IPS-15b (cell line): ENCODE measurements at regions not wholly inside any gene's neighbourhood (a gene's known extent, or its start where the extent isn't known, plus 50 kb on each side); places are given as distances from the start of the nearest gene placed in this dataset.

Experiments
- H3K27me3 ChIP-seq: one replicate; pipeline ENCODE4 v1.6.1; 2013; ENCODE audit warnings: low read length; ENCODE audit not compliant: control insufficient read depth, insufficient read depth
- H3K36me3 ChIP-seq: one replicate; pipeline ENCODE4 v1.6.1; 2013; ENCODE audit warnings: low read length; ENCODE audit not compliant: control insufficient read depth, insufficient read depth
- H3K4me1 ChIP-seq: one replicate; pipeline ENCODE4 v1.6.1; 2013; ENCODE audit warnings: mild to moderate bottlenecking, low read length; ENCODE audit not compliant: control insufficient read depth, insufficient read depth
- H3K4me3 ChIP-seq: one replicate; pipeline ENCODE4 v1.5.1; 2013; ENCODE audit warnings: low read depth, low read length
- H3K9ac ChIP-seq: one replicate; pipeline ENCODE4 v1.6.1; 2013; ENCODE audit warnings: low read depth, mild to moderate bottlenecking, low read length
- H3K9me3 ChIP-seq: one replicate; pipeline ENCODE4 v1.6.1; 2013; ENCODE audit warnings: mild to moderate bottlenecking, low read length; ENCODE audit not compliant: control insufficient read depth, insufficient read depth

DNA sequence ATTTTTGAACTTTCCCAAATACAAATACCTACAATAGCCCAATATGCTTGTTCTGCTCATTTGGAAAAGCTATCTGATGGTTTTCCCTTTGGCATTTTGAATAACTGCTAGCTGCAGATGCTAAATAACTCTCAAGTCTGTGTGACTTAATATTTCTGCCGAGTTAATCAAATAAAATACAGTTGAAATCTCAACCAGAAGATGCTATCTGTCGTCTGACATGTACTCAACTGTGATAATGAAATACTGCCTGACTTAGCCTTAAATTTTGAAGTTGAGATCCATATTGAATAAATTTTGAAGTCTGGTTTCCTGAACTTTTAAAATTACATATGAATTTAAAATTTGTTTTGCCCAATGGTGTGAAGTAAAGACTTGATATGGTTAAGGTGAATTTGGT is 204.4 kb upstream of the MEX3C start:
- Histone ChIP-seq H3K4me1 (peaks cover 18% of the 10 kb centered on the region), H3K9ac (no peak overlapping the region), H3K4me3 (no peak overlapping the region), H3K27me3 (no peaks in the 10 kb centered on the region), H3K9me3 (no peaks in the 10 kb centered on the region), H3K36me3 (no peaks in the 10 kb centered on the region)

DNA sequence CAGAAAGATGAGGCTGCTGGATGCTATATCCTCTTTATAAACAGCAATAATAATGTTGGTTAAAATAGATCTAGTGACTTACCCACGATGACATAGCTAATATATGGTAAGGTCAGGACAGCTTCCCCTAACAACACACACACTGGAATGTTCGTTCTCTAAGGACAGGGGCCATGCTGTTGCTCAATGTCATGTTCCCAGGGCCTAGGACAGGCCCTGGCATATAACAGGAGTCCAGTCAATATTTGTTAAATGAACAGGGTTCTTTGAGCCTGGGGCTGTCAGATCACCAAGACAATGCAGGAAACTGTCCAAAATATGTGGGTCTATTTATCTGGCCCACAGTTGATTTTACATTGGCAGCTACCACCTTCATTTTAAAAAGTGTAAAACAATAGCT is 207.1 kb upstream of the MEX3C start:
- Histone ChIP-seq H3K4me3 (no peak overlapping the region), H3K9ac (no peak overlapping the region), H3K36me3 (no peaks in the 10 kb centered on the region), H3K4me1 (peaks cover 18% of the 10 kb centered on the region), H3K9me3 (no peaks in the 10 kb centered on the region), H3K27me3 (no peaks in the 10 kb centered on the region)

DNA sequence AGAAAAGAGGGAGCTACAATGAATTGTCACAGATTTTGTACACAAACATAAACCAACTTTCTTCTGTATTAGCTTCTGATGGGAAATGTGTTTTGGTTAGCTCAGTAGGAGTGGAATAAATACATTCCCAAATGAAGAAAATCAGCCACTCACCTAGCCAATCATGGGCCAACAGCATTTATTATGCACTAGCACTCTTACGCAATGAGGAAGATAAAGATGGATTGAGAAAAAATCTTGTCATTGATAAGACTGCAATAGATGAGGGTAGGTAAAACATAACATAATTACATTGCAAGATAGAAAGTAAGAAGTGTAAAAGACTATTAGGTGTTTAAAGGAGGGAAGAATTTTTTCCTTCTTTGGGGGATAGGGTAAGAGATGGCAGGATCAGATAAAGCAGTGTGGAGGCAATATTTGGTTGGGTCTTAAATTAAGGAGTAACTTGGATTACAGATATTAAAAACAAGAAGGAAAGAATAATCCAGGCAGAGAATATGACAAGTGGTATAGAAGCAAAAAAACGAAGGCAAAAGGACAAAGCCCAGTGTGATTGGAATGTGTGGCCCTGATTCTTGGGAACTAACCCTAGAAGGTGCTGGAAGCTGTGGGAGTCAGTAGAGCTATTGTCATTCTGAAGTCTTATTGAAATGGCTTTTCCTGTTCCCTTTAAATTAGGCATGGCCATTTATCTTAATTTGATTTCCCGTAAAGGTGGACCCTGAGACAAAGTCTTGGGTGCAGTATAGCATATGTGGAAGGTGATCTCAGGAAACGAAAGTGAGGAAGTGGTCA is 208.4 kb upstream of the MEX3C start:
- Histone ChIP-seq H3K9ac (no peak overlapping the region), H3K27me3 (no peaks in the 10 kb centered on the region), H3K4me3 (no peak overlapping the region), H3K9me3 (no peaks in the 10 kb centered on the region), H3K4me1 (peaks cover 18% of the 10 kb centered on the region), H3K36me3 (no peaks in the 10 kb centered on the region)

DNA sequence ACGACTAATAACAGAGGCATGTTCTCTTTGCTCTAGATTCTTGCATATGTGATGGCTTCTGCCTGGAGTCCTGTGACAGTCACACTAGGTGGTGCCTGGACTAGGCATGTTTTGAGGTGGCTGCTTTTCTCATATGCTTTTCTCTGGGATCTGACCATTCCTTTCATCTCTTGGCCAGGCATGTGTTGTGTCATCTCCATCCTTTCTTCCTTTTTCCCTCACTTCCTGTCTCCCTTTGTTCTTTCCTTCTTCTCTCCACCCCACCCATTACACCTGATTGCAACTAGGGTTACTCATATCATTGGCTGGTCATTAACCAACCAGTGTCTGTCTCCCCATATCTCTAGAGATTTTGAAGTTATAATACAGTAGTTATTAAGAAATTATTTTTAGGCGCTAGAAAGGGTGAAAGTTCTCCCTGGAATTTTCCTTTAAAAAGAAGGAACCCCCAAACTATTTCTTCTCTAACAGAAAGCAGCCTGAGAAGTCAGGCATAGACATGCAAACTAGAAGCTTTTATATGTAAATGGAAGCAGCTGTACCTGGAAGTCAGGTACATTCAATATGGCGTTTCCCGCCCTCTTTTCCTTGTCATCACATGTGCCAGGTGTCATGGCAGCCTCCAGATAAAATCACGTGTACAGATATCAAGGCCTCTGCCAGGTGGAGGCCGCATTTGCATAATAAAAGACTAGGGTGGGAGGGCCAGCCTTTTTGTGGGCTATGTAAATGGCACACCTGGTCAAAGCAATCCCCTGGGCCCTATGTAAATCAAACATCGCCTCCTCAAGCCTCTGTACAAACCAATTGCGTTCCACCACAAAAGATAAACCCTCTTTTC is 220.4 kb upstream of the MEX3C start:
- Histone ChIP-seq H3K36me3 (no peaks in the 10 kb centered on the region), H3K9me3 (no peaks in the 10 kb centered on the region), H3K4me1 (peaks cover 22% of the 10 kb centered on the region), H3K27me3 (no peaks in the 10 kb centered on the region), H3K9ac (no peak overlapping the region), H3K4me3 (peak overlapping the region; percentile 28)

DNA sequence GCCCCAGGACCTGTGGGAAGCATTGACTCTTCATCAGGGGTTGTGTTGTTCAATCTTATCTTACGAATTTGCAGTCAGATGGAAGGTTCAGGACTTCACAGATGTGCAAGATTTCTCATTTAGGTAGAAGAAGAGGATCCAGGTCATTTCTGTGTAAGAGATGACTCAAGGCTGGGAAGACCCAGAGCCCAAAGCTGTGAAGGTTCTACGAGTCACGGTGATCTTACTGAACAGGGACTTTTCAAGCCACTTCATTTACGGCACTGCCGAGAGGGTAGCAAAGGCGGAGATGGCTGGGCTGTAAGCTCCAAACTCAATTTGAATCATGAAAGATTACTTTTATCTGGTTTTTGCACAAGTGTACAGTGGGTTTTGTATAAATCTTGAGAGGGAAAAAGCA is 228.0 kb upstream of the MEX3C start:
- Histone ChIP-seq H3K27me3 (no peaks in the 10 kb centered on the region), H3K36me3 (no peaks in the 10 kb centered on the region), H3K9me3 (no peaks in the 10 kb centered on the region), H3K4me1 (peaks cover 7% of the 10 kb centered on the region), H3K4me3 (no peak overlapping the region), H3K9ac (no peak overlapping the region)

DNA sequence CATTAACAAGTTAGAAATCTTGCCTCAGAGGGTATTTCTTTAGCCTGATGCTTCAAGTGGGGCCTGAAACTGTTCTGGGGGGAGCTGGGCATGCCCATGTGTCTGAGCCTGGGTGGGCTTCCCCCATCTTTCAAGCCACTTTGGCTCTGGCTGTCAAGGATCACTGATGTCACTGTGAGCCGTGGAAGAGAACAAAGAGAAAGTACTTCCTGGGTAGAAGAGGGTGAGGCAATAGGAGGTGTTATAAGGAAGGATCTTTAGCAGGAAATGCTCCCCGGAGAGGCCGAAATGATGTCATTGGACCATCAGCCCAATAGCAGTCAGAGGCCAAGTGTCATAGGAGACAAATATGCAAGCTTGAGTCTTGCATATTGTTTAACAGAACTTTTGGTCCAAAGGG is 228.4 kb upstream of the MEX3C start:
- Histone ChIP-seq H3K36me3 (no peaks in the 10 kb centered on the region), H3K4me3 (no peak overlapping the region), H3K27me3 (no peaks in the 10 kb centered on the region), H3K9ac (no peak overlapping the region), H3K9me3 (no peaks in the 10 kb centered on the region), H3K4me1 (peaks cover 6% of the 10 kb centered on the region)

DNA sequence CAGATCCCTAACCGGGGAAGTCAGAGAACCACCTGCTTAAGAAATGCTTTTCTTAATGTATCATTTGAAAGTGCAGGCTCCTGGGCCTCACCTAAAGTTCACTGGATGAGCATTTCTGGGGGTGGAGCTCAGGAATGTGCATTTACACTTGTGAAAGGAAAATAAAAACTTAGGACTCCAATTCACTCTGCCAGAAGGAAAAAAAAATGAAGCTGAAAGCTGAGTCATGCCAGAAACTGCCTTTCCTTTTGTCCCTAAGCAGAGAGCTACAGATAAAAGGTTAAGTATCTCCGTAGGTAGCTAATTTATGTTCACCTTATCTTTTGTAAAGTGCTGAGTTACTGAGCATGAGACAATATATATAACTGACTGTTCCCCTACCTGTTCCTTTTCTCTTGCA is 229.5 kb upstream of the MEX3C start:
- H3K9me3 ChIP-seq = no peaks in the 10 kb centered on the region
- H3K9ac ChIP-seq = no peak overlapping the region
- peaks cover 2% of the 10 kb centered on the region for H3K4me1 ChIP-seq

DNA sequence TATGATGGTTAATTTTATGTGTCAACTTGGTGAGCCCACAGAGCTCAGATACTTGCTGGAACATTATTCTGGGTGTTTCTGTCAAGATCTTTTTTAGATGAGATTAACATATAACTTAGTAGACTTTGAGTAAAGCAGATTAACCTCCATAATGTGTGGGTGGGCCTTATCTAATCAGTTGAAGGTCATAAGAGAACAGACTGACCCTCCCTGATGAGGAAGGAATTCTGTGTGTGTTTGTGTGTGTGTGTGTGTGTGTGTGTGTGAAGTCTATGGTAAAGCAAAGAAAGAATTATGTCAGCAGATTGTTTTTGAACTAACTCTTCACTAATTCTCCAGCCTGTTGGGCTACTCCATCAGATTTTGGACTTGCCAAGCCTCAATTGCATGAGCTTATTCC is 232.2 kb upstream of the MEX3C start:
- peaks cover 2% of the 10 kb centered on the region for H3K4me1 ChIP-seq
- no peaks in the 10 kb centered on the region for H3K9me3 ChIP-seq
- H3K4me3 ChIP-seq = no peak overlapping the region
- no peaks in the 10 kb centered on the region for H3K27me3 ChIP-seq
- no peak overlapping the region for H3K9ac ChIP-seq
- no peaks in the 10 kb centered on the region for H3K36me3 ChIP-seq

More for the DNA sequence above, 229.5 kb upstream of the MEX3C start:
- Histone ChIP-seq H3K36me3 (no peaks in the 10 kb centered on the region), H3K4me3 (no peak overlapping the region), H3K27me3 (no peaks in the 10 kb centered on the region)

DNA sequence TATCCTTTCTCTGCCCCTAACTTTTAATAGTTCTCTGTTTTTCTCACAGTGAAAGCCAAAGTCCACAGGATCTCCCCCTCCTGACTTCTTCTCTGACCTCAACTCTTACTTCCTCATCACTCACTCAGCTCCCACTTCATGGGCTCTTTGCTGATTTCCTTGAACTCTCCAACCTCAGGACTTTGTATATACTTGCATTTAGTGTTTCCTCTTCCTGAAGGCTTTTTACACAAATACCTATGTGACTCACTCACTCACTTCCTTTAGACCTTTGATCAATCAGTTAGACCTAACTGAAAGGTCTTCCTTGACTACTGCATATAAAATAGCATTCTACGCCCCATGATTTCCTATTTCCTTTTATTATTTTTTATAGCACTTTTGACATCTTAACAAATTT is 233.1 kb upstream of the MEX3C start:
- Histone ChIP-seq H3K9me3 (no peaks in the 10 kb centered on the region), H3K9ac (no peak overlapping the region), H3K4me3 (no peak overlapping the region), H3K4me1 (peaks cover 2% of the 10 kb centered on the region), H3K36me3 (no peaks in the 10 kb centered on the region), H3K27me3 (no peaks in the 10 kb centered on the region)

DNA sequence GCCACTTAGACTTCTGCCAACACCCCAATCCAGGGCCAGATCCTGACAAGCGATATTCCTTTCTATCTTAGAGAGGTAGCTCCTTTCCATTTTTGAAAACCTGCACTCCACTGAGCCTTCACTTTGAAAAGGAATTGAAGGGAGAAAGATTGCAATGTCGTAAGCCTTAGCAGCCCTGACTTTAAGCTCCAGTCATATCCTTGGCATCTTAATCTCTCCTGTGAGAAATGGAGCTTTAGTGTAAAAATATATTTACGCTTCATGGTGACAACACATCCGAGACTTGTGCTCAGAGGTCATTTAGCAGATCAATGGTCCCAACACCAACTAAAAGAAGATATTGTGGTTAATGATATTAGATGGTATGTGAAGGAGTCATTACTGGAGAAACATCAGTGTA is 235.8 kb upstream of the MEX3C start:
- no peak overlapping the region for H3K4me3 ChIP-seq
- no peaks in the 10 kb centered on the region for H3K9me3 ChIP-seq
- H3K27me3 ChIP-seq = no peaks in the 10 kb centered on the region
- H3K9ac ChIP-seq = no peak overlapping the region
- no peaks in the 10 kb centered on the region for H3K36me3 ChIP-seq
- no peaks in the 10 kb centered on the region for H3K4me1 ChIP-seq

DNA sequence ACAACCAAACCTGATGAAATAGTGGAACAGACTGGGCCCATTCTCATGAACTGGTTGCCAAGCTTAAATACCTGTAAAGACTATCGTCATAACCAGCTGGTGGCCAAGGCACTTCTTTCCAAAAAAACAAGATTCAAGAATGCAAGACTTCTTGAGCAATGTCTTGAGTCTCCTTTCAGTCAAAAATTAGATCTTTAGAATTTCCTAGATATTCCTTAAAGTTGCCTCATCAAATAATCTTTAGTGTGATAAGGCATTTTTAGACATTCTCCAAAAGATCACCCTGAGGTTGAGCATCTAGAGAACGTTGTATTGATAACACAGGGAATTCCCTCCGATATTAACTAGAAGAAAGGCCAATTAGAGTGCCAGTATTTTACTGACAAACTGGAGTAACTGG is 236.4 kb upstream of the MEX3C start:
- no peaks in the 10 kb centered on the region for H3K36me3 ChIP-seq
- H3K27me3 ChIP-seq = no peaks in the 10 kb centered on the region
- no peaks in the 10 kb centered on the region for H3K9me3 ChIP-seq
- no peak overlapping the region for H3K9ac ChIP-seq
- H3K4me1 ChIP-seq = no peaks in the 10 kb centered on the region
- H3K4me3 ChIP-seq = no peak overlapping the region
